H1 (cell line): ENCODE measurements at regions not wholly inside any gene's neighbourhood (a gene's known extent, or its start where the extent isn't known, plus 50 kb on each side); places are given as distances from the start of the nearest gene placed in this dataset.

Experiments used
- CEBPB ChIP-seq: IDR thresholded peaks from 2 replicates; pipeline ENCODE4 v1.6.1; 2012; ENCODE audit warnings: low read depth, low read length

GRCh38 chr7:116342125-116342524 is 131.8 kb downstream of the TES start (continued):
- TF ChIP-seq CEBPB, result no peak
- TF ChIP-seq, all 59 proteins: peak for 0
